SKM-1 treated with dmso at 0.1 percent for 144 hours (cell line): ENCODE measurements at regions not wholly inside any gene's neighbourhood (a gene's known extent, or its start where the extent isn't known, plus 50 kb on each side); places are given as distances from the start of the nearest gene placed in this dataset.
"Not testable (repeated sequence)": the region's sequence is repeated elsewhere in the genome, so short reads cannot be mapped to it uniquely, and the experiment has no call there.

ENCODE experiments used
- DNase-seq: peaks from one replicate; lab custom pipeline; 2025; ENCODE audit not compliant: unreplicated experiment; lab: John Stamatoyannopoulos, UW

DNA sequence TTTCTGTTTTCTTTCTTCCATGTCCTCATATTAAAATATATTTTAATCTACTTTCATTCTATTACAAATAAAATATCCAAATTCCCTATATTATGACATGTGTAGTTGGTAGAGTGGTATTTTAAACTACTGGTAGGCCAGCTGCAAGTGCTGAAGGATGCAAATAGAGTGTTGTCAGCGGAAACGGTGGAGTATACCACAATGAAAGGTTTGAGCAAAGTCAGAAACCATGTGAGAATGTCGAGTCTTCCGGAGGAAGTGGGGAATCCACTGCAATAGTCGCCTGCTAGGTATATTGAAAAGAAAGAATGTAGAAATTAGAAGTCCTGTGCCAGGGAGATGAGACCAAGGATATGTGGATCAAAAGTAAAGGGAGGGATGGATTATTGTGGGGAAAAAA, 373.9 kb downstream of the DSEL start:
- DNase-seq = no peak

GRCh38 chr18:67140495-67140894, 376.0 kb downstream of the DSEL start:
- DNase-seq = no peak

GRCh38 chr18:67139899-67140298, 376.6 kb downstream of the DSEL start:
- DNase-seq = no peak

- no peak for DNase-seq
These were observed 380.5 kb downstream of the DSEL start for GRCh38 chr18:67135981-67136380.

GRCh38 chr18:67134911-67135310, 381.6 kb downstream of the DSEL start:
- no peak for DNase-seq

GRCh38 chr18:67133669-67134068, 382.9 kb downstream of the DSEL start:
- no peak for DNase-seq

DNA sequence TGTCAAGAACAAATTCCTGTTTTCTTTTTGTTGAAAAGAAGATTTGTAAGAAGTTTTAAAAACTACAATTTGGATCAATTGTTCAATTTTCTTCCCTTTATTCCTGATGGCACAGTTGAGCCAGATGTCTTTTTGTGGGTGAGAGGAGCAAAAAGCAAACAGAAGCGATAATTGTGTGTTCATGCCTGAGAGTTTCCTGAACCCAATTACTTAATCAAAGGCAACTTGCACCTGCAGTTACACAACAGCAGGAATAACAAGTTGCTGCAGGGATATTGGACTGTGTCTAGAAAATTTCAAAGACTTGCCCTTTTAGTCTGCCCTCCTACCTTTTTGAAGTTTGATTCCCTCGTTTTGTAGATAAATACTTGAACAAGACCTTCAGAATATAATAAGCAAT, 383.6 kb downstream of the DSEL start:
- no peak for DNase-seq

GRCh38 chr18:67131498-67131897, 385.0 kb downstream of the DSEL start:
- no peak for DNase-seq

DNA sequence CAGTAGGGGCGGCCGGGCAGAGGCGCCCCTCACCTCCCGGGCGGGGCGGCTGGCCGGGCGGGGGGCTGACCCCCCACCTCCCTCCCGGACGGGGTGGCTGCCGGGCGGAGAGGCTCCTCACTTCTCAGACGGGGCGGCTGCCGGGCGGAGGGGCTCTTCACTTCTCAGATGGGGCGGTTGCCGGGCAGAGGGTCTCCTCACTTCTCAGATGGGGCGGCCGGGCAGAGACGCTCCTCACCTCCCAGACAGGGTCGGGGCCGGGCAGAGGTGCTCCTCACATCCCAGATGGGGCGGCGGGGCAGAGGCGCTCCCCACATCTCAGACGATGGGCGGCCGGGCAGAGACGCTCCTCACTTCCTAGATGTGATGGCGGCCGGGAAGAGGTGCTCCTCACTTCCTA, 389.8 kb downstream of the DSEL start:
- not testable (repeated sequence) for DNase-seq

GRCh38 chr18:67123901-67124300, 392.6 kb downstream of the DSEL start:
- DNase-seq = no peak

DNA sequence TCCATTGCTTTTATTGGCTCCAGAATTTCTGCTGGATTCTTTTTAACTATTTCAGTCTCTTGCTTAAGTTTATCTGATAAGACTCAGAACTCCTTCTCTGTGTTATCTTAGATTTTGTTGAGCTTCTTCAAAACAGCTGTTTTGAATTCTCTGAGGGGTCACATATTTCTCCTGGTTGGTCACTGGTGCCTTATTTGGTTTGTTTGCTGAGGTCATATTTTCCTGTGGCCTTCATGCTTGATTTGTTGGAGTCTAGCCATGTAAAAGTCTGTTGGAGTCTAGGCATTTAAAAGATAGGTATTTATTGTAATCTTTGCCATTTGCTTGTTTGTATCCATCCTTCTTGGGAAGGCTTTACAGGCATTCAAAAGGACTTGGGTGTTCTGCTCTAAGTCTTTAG, 398.7 kb downstream of the DSEL start:
- no peak for DNase-seq

- DNase-seq = no peak
These were observed 407.0 kb downstream of the DSEL start for GRCh38 chr18:67109535-67109934.

DNA sequence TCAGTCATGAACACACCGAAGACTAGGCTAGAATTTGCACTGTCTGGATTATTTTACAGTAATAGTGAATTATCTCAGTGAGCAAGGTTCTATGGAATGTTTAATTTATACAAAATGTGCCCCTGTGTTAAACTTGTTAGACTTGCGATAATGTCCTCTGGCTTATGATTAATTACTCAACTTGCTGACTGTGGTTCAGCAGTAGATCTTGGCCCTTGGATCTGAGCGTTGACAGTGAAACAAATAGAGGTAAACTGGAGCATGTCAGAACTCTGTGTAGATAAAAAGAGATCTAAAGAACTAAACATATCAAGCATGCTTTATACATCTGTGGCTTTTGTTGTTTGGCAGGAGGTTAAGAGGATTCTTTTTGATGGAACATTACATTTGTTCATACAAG, 407.6 kb downstream of the DSEL start:
- no peak for DNase-seq

- DNase-seq = peak; percentile 36
These were observed 411.7 kb downstream of the DSEL start for GRCh38 chr18:67104700-67105284.

DNA sequence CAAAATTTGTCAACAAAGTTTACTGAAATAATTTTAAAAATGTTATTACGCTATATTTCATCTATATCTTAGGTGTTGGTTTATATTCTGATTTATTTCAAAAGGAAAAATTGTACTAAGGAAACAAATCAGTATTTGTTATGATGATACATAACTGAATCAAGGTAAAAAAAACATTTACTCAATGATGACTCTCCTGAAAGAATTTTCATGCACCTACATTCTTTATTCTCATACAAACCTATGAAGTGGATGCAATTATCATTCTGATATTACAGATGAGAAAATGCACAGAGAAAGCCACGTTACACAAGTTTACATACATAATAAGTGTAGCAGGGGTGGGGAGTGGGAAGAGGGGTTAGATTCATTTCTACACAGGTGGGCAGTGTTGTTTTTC, 422.4 kb downstream of the DSEL start:
- DNase-seq = no peak

DNA sequence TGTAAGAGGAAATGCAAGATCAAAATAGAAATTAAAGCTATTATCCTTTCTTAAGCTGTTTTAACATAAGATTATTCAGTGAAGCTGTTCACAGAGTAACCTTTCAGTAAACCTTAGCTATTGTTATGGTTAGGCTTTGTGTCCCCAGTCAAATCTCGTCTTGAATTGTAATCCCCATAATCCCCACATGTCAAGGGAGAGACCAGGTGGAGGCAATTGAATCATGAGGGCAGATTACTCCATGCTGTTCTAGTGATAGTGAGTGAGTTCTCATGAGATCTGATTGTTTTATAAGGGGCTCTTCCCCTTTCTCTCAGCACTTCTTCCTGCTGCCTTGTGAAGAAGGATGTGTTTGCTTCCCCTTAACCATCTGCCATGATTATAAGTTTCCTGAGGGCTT, 424.4 kb downstream of the DSEL start:
- no peak for DNase-seq

- DNase-seq = no peak
These were observed 434.9 kb downstream of the DSEL start for GRCh38 chr18:67081482-67082211.

GRCh38 chr18:67080601-67081000, 435.9 kb downstream of the DSEL start:
- no peak for DNase-seq

DNA sequence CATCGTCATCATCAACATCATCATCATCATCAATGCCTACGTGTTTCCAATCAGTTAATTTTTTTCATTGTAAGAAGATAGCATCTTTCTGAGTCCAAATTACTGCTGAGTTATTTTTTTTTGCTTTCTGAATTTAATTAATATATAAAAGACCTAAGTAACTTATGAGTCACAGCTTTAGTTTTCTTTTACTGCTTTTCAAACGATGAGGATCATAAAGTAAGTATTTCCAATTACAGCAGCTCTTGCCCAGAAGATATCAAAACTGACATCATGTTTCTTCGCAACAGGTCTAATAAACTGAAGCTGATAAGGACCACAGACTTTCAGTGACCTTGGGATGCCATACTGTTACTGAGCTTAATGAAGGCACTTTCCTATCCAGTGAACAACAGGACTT, 442.2 kb downstream of the DSEL start:
- DNase-seq = no peak

DNA sequence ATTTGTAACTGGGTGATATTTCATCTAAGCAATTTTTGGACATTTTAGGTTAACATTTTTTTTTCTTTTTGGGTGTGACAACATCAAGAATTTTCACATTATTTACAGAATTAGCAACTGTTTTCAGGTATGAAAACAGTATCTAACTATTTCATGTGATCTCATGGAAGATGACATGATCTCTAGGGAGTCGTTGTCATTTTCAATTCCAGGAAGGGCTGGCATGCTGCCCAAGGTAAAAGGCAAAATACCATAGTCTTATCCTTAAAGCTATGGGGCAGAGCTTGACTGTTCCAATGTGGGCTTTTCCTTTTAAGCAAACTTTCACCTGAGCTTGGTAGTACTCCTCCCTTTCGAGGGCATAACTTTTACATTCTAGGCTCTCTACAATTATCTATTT, 443.7 kb downstream of the DSEL start:
- DNase-seq = no peak

GRCh38 chr18:67068608-67069007, 447.9 kb downstream of the DSEL start:
- no peak for DNase-seq

GRCh38 chr18:67047334-67047733, 443.4 kb upstream of the CDH19 start:
- DNase-seq = no peak

DNA sequence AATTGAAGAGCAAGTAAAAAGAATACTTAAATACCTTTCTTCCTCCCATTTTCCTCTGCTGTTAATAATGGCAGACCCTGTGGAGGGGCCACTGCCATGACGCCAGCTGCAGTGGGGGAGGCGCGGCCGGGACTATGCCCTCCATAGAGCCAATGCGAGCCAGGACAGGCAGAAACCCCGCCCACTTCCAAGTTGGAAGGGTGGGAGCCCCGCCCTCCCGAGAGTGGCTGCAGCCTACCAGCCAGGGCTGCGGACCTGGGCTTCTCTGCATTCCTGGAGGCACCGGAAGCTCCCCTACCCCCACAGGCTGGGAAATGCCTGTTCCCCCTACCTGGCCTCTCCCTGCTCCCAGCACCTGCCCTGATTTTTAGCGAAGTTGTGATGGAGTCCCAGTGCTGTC, 439.4 kb upstream of the CDH19 start:
- DNase-seq = no peak
